HG03280 (cell line): ENCODE measurements at regions not wholly inside any gene's neighbourhood (a gene's known extent, or its start where the extent isn't known, plus 50 kb on each side); places are given as distances from the start of the nearest gene placed in this dataset.
"Not testable (repeated sequence)": the region's sequence is repeated elsewhere in the genome, so short reads cannot be mapped to it uniquely, and the experiment has no call there.

ENCODE experiments used
- ATAC-seq: cut with Tn5 transposase; IDR thresholded peaks from one replicate; pipeline ENCODE4 v1.9.1; 2021; ENCODE audit warnings: mild to moderate bottlenecking, moderate library complexity; ENCODE audit not compliant: unreplicated experiment

DNA sequence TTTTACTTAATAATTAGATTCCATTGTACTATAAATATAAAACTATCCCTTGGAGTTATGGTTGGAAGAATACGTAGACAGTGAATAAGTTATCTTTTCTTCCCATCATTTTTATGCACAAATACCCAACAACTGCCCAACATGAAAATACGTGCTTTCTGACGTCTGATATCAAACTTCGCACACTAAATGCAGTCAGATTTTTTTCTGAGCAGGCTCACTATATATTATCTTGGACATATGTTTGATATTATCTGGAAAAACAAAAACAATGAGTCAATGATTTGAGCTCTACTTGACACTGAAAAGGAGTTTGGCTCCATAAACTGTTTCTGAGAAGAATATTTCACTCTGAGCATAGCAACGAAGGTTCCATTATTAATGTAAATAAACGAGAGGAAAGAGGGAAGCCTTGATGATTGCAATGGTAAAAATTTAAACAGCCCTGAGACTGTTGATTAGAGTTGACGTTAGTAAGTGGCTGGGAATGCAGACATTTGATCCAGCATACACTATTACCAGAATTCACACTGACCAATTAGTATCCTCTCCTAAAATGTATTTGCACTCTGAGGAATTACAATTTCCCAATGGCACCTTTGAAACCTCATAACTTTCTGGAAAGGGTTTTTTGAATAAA is 1090.0 kb downstream of the EPHA7 start:
- ATAC-seq: no peak

- ATAC-seq: no peak
Measured at GRCh38 chr6:92315312-92315711, 1104.0 kb downstream of the EPHA7 start.

- no peak for ATAC-seq
Measured at GRCh38 chr6:92297101-92297500, 1122.3 kb downstream of the EPHA7 start.

GRCh38 chr6:92292067-92292466 is 1127.3 kb downstream of the EPHA7 start:
- no peak for ATAC-seq

DNA sequence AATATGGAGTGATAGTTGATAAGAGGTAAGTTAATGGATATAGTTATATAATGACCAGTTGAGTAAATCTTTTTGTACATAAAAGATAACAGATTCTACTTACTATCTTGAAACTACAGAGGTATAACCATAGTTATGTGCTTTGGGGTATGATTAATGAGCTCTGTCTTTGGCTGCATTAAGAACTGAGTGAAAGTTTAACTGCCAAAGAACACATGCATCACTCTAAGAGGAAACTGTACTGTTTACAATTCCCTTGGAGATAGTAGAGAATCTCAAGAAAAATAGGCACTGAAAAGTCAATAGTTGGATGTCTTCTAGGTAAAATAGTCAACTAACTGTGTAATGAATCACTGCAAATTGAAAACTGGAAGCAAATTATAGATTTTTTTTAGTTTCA is 1129.5 kb downstream of the EPHA7 start:
- ATAC-seq: no peak

GRCh38 chr6:92281571-92282076 is 1137.7 kb downstream of the EPHA7 start:
- ATAC-seq: no peak

DNA sequence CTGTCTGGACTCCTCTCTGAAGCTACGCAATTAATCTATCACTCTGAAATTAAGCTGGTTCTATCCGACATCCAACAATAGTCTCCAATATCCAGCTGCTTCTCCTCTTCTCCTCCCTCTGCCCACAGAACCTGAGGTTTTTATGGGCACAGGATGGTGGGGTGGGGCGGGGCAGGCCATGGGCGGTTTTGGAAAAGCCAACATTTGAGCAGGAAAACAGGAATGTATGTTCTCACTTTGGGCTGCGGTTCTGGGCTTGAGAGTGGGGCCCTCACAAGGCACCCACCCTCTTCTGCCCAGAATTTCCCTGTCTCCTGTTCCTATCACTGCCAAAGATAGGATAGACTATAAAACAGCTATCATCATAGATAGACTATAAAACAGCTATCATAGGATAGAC is 1144.2 kb downstream of the EPHA7 start:
- ATAC-seq: no peak

DNA sequence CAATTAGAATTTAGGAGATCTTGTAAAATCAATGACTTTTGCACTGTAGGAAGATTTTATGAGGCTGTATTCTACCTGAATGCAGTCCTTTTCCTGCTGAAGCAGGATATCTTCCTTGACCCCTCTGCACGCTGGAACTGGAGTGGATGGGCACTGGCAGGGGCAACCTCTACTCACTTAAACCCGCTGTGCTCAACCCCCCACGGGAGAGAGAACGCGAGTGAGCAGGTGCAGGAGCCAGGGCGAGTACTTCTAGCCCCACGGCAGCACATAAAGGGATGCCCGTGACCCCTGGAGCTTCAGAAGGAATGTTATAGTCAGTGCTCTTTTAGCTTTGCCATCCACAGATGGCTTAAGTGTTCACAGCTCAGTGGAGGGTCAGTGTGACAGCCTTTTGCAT is 1144.8 kb downstream of the EPHA7 start:
- ATAC-seq: no peak

DNA sequence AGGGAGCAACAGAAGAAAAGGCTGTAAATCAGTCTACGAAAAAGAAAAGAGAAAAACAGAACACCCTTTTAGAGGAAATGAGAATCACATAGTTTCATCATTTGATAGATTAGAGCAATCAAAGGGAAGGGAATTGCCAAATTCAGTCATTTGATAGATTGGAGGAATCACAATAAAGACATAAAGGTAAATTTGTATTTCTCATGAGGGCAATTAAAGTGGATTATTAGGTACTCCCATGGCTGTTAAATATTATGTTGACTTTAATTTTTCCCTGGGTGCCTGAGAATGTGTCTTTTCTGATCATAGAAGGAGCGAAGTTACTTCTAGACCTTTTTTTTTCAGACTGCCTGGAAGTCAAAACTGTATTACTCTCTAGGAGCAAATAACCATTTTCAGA is 1145.7 kb downstream of the EPHA7 start:
- no peak for ATAC-seq

DNA sequence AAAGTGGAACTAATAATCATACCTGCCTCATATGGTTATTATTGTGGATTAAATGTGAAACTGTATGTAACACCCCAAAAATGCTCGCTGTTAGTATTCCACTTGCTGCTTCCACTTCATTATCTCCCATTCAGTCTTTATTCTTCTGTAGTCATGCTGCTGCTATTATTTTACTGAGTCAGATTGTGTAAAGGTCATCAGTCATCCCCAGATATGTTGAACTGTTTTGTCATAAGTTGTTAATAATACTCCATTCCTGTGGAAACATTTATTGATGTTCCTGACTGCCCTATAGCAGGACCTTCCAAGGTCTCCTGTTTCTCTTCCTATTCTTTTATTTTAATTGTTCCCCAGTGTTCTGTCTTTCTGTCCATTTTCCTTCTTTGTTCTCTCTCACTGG is 1148.3 kb downstream of the EPHA7 start:
- no peak for ATAC-seq

DNA sequence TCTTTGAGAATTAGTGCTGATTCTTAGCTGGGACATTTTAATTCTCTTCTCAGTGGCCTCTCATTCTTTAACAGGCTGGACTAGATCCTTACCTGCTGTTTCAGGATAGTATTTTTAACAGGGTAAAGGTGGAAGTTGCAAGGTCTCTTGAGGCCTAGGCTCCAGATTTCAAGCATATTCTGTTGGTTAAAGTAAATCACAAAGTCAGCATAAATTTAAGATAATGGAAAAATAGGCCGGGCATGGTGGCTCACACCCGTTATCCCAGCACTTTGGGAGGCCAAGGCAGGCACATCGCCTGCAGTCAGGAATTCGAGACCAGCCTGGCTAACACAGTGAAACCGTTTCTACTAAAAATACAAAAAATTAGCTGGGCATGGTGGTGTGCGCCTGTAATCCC is 1149.0 kb downstream of the EPHA7 start:
- ATAC-seq: no peak

GRCh38 chr6:92267335-92267734 is 1152.0 kb downstream of the EPHA7 start:
- ATAC-seq: no peak

DNA sequence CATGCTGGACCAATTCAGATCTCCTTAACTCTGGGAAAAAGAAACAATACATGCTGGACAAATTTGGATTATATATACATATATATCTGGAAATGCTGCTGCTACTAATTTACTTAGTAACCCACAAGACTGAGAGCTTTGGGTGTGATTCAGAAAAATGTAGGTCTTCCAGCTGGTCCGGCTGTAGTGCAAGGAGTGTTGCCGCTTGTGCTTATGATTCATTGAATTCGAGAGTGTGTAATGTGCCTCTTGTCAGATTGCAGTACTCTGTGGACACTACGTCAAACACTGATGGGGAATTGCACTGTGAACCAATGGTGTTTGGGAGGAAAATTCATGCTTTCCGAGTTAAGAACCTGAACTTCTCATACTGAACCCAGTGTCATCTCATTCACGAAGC is 1155.5 kb downstream of the EPHA7 start:
- no peak for ATAC-seq

DNA sequence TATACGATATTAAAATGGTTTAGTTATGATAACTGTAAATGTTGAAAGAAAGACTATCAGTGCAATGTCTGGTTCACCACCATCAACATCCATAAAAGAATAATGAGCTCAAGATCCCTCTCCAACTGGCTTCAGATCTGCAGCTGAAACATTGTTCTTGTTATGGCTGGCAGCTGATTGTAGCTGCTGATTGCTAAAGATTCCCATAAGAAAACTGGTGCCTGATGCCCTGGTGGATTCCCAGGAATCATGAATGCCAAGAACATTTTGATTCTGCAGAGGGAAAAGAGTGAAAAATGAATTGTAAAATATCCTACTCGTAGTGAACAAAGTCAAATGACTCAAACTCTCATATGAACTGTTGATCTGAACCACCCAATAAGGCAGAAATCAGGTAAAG is 1160.2 kb downstream of the EPHA7 start:
- no peak for ATAC-seq

GRCh38 chr6:92243315-92243714 is 1176.0 kb downstream of the EPHA7 start:
- ATAC-seq: no peak

- no peak for ATAC-seq
Measured at GRCh38 chr6:92231171-92231701, 1188.1 kb downstream of the EPHA7 start.

DNA sequence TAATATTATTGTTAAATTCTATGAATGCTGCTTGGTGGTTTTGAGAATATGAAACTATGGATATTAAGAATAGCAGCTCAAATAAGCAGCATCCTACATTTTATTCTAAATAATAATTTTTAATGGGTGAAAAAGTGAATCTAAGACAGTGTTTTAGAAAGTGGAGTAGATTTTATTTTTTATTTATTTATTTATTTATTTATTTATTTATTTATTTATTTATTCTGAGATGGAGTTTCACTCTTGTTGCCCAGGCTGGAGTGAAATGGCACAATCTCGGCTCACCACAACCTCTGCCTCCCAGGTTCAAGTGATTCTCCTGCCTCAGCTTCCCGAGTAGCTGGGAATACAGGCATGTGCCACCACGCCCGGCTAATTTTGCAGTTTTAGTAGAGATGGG is 1199.4 kb downstream of the EPHA7 start:
- ATAC-seq: not testable (repeated sequence)

DNA sequence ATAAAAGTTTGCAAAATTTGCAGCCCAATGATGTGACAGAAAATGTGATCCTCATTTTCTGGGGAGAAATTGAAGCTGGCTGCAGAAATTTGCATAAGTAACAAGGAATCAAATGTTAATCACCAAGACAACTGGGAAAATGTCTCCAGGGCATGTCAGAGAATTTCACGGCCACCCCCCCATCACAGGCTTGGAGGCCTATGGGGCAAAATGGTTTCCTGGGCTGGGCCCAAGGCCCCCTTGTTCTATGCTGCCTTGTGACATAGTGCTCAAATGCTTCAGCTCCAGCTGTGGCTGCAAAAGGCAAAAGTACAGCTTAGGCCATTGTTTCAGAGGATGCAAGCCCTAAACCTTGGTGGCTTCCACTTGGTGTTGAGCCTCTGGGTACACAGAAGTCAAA is 1202.6 kb downstream of the EPHA7 start:
- no peak for ATAC-seq

- no peak for ATAC-seq
Measured at GRCh38 chr6:92201618-92202017, 1217.7 kb downstream of the EPHA7 start.

DNA sequence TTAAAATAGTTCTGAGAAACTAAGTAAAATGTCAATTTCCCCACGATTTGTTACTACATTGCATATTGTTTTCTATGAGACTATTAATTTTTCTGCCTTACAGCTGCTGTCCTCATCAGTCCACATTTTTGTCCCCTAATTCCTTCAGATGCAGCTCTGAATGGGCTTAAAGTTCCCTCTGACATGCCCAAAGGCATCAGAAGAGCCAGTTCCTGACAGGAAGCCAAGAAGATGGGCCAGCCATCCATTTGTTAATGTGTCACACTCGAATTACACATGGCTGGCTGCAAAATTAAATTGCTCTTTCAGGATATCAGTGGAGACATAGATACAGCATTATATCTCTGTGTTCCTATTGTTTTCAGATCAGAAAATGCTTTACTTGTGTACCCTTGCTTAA is 1223.0 kb downstream of the EPHA7 start:
- no peak for ATAC-seq

DNA sequence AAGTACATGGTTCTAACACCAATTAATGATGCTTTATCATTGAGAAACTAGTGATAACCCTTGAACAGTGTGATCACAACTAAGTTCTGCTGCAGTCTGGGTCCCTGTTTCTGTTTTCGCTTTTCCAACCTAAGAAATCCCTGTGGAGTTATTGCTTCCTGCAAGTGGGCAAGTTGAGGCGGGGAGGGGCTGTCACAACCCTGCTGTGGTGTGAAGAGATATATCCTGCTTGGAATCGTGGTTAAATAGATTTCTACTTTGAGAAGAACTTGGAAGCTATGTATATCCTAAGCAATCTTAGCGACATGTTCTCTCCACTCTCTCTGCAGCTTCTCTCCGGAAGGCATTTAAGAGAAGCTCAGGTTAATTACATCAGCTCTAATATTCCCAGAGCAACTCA is 1223.6 kb downstream of the EPHA7 start:
- ATAC-seq: no peak

DNA sequence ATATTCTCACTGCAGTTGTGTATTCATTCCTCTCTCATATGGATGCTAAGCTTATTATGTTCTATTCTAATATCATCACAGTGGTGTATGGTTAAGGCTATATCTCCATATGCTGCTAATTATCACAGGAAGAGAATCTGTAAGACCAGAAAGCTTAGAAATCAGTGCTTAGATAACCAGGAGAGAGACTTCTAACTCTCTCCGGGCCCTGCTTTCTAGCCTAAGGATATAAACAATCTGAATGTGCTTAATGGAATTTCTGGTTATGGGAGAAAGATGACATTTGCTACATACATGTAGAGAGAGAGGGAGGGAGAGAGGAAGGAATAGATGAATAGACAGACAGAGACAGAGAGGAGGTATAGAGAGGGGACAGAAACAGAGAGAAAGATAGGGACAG is 1231.3 kb downstream of the EPHA7 start:
- ATAC-seq: no peak

- no peak for ATAC-seq
Measured at GRCh38 chr6:92184933-92185332, 1234.4 kb downstream of the EPHA7 start.
